HCT116 (cell line): ENCODE measurements at regions not wholly inside any gene's neighbourhood (a gene's known extent, or its start where the extent isn't known, plus 50 kb on each side); places are given as distances from the start of the nearest gene placed in this dataset.

Experiments
- ELF1 ChIP-seq: IDR thresholded peaks from 2 replicates; pipeline ENCODE4 v1.6.1; 2012; ENCODE audit warnings: low read depth, borderline replicate concordance
- EZH2 ChIP-seq: fragments of 200-600 bp; sonication (generic); IDR thresholded peaks from 2 replicates; pipeline ENCODE4 v1.6.1; 2017; ENCODE audit warnings: antibody characterized with exemption, mixed run types
- POLR2A ChIP-seq: IDR thresholded peaks from 2 replicates; pipeline ENCODE4 v1.7.0; 2011; ENCODE audit warnings: borderline replicate concordance; ENCODE audit not compliant: insufficient read depth, insufficient read length; ENCODE audit errors: extremely low read depth
- REST ChIP-seq: IDR thresholded peaks from 2 replicates; pipeline ENCODE4 v1.6.1; 2012; ENCODE audit warnings: low read depth

GRCh38 chr14:71585361-71585760 lies 346.9 kb upstream of the RGS6 start:
- TF ChIP-seq EZH2 (no peak), ELF1 (no peak), REST (no peak), POLR2A (no peak)
